ENCODE measurements at regions not wholly inside any gene's neighbourhood (a gene's known extent, or its start where the extent isn't known, plus 50 kb on each side); places are given as distances from the start of the nearest gene placed in this dataset.

- H3K27ac ChIP-seq = no peak overlapping the region
- intact Hi-C loops (cut with DNase I) = no loop called here
- no peak for DNase-seq (ENCODE audit: low spot score in 2 of 2)
- no peaks in the 10 kb centered on the region for H3K4me1 ChIP-seq
- no peaks in the 10 kb centered on the region for H3K36me3 ChIP-seq
- TF ChIP-seq CTCF (IDR thresholded peaks at IDR 0.05) = no peak
- H3K9me3 ChIP-seq = no peaks in the 10 kb centered on the region
- H3K4me3 ChIP-seq = no peak overlapping the region
- no peaks in the 10 kb centered on the region for H3K27me3 ChIP-seq
Observed at GRCh38 chr3:176755977-176756376, 441.3 kb downstream of the TBL1XR1 start.

GRCh38 chr3:176755552-176755951 is 441.7 kb downstream of the TBL1XR1 start:
- Histone ChIP-seq H3K9me3 (no peaks in the 10 kb centered on the region), H3K27me3 (no peaks in the 10 kb centered on the region), H3K36me3 (no peaks in the 10 kb centered on the region), H3K27ac (no peak overlapping the region), H3K4me3 (no peak overlapping the region), H3K4me1 (no peaks in the 10 kb centered on the region)
- no peak for DNase-seq (ENCODE audit: low spot score in 2 of 2)
- intact Hi-C loops (cut with DNase I) = no loop called here
- TF ChIP-seq CTCF (IDR thresholded peaks at IDR 0.05) = no peak

GRCh38 chr3:176741664-176742047 is 455.6 kb downstream of the TBL1XR1 start:
- H3K36me3 ChIP-seq = no peaks in the 10 kb centered on the region
- H3K9me3 ChIP-seq = no peaks in the 10 kb centered on the region
- no peaks in the 10 kb centered on the region for H3K27me3 ChIP-seq
- no peak for TF ChIP-seq CTCF (IDR thresholded peaks at IDR 0.05)
- H3K4me1 ChIP-seq = no peaks in the 10 kb centered on the region
- no peak for DNase-seq (ENCODE audit: low spot score in 2 of 2)
- intact Hi-C loops (cut with DNase I) = no loop called here
- H3K27ac ChIP-seq = no peak overlapping the region
- H3K4me3 ChIP-seq = no peak overlapping the region

GRCh38 chr3:176740906-176741663 is 456.2 kb downstream of the TBL1XR1 start:
- TF ChIP-seq CTCF (IDR thresholded peaks at IDR 0.05) = no peak
- intact Hi-C loops (cut with DNase I) = no loop called here
- no peak for DNase-seq (ENCODE audit: low spot score in 2 of 2)
- Histone ChIP-seq H3K9me3 (no peaks in the 10 kb centered on the region), H3K4me3 (no peak overlapping the region), H3K27me3 (no peaks in the 10 kb centered on the region), H3K36me3 (no peaks in the 10 kb centered on the region), H3K27ac (no peak overlapping the region), H3K4me1 (no peaks in the 10 kb centered on the region)

GRCh38 chr3:176739159-176739558 is 458.1 kb downstream of the TBL1XR1 start:
- H3K36me3 ChIP-seq = no peaks in the 10 kb centered on the region
- intact Hi-C loops (cut with DNase I) = no loop called here
- H3K4me1 ChIP-seq = no peaks in the 10 kb centered on the region
- no peak overlapping the region for H3K27ac ChIP-seq
- no peaks in the 10 kb centered on the region for H3K9me3 ChIP-seq
- DNase-seq (ENCODE audit: low spot score in 2 of 2) = no peak
- no peak for TF ChIP-seq CTCF (IDR thresholded peaks at IDR 0.05)
- H3K4me3 ChIP-seq = no peak overlapping the region
- H3K27me3 ChIP-seq = no peaks in the 10 kb centered on the region
